RPMI8226 (cell line): ENCODE measurements at regions not wholly inside any gene's neighbourhood (a gene's known extent, or its start where the extent isn't known, plus 50 kb on each side); places are given as distances from the start of the nearest gene placed in this dataset.

Experiments used
- DNase-seq: peaks from one replicate; pipeline ENCODE4 v3.0.0-alpha.2; 2015

DNA sequence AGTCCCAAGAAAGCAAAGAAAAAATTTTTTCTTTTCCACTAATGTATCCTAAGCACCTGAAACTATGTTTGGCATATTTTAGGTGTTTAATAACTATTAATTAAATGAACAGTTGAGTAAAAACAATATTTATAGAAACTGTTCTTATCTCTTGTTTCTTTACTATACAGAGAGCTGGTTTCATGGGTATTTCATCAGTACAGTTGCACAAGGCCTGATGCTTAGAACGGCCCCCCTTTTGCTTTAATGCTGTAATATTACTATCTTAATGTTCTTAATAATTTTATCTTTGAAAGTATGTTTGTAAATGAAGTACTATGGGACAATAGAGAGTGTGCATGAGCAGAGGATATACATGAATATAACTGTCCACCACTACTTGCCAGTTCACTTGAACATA, 479.1 kb upstream of the SLIT2 start:
- no peak for DNase-seq

DNA sequence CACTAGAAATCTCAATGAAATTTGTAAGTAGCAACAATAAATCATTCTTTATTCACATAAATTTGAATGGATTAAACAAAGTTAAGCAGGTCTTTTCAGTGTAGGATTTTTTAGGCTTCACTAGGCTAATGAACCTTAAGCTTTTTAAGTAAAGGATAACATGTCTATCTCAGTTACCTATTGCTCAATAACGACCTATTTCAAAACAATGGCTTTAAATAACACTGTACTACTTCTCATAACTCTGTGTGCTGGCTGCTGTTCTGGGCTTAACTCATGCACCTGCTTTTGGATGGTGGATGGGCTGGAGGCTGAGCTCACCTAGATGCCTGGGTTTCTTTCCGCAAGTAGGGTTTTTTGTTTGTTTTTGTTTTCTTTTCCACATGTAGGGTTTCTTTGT, 495.0 kb upstream of the SLIT2 start:
- no peak for DNase-seq

DNA sequence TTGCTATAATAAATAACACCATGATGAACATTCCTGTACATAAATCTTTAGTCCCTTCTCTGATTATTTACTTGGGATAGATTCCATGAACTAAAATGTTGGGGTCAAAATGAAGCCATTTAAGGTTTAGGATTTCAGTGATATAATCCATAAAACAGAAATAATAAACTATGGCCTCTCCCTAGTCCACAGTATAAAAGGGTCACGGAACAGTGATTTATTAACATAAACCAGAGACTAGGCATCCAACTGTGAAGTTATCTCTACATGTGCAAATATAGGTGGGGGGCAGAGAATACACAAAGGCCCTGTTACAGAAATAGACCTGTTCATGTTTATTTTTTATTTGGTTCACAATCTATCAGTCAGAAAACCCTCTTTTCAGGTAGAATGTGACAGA, 499.1 kb upstream of the SLIT2 start:
- DNase-seq: no peak

DNA sequence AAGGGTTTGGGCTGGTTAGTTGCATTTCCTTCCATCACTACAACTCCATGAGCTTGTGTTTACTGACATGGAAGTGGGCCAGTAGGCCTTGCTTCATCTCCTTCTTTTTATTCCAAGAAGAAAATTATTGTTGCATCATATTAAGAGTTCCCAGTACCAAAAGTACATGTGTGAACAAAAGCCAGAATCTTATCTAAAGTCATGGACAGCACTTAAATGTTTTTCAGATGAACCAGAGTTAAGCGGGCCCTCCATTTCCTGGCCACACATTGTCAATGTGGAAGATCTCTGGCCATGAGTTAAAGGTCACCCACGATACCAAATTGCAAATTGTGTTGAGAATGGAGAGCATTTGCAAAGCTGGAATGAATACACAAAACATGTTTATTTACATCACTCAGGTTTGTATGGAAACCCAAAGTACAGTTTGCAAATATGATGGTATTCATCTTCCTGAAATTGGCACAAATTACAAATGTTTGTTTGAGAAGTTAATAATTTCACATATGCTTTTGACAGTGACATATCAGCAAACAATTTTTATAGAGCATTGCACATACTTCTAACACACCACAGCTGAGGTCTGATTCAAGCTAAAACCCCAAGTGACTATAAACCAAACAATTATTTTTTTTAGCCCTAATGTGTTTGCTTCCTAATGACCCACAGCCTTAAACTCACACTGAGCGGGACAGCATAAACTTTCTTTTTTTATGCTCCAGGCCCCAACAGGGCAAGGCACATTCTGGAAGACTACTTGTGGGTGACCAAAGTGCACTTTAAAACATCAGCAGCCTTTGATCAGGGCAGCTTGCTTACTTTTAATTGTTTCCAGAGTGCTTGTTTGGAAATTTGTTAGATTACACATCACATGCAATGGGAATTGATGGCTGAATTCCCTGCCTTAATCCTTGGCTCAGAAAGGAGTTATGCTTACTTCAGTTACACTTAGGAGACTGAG, 502.9 kb upstream of the SLIT2 start:
- no peak for DNase-seq

DNA sequence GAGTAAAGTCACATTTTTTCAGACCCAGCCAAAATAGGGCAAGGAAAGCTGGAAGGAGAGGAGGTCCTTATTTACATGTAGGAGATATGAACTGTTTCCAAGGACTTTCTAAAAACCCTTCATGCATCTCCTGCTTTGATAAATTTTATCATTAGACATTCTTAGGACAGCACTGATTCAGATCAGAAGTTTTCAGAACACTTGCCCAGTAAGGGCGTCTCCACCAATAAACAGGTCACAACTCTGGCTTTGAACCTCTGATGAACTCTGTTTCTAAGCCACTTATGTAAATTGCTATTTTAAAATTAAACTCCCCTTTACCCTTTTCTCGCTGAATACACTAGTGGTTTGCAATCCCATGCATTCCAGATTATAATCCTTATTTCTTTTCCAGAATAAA, 505.3 kb upstream of the SLIT2 start:
- DNase-seq: no peak

DNA sequence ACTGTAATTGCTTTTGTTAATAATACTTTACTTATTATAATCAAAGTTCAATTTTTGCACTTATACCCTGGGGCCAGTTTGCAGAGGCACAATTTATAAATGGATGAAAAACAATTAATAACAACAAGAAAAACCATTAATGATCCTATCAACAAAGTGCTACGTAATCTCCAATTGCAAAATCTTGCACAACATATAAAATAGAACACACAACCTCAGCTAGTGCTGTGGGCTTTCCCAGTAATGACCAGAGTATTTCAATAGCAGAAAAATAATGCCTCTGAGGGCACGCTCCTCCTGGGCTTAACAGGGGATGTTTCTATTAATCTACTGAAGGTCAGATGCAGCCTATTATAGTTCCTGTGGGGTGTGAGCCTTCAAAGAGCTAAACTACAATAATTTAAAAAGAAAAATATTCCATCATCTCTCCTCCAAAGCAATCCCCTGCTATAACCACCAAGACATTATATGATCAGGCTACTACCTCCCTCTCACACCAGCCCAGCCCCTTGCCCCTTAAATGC, 508.5 kb upstream of the SLIT2 start:
- no peak for DNase-seq

DNA sequence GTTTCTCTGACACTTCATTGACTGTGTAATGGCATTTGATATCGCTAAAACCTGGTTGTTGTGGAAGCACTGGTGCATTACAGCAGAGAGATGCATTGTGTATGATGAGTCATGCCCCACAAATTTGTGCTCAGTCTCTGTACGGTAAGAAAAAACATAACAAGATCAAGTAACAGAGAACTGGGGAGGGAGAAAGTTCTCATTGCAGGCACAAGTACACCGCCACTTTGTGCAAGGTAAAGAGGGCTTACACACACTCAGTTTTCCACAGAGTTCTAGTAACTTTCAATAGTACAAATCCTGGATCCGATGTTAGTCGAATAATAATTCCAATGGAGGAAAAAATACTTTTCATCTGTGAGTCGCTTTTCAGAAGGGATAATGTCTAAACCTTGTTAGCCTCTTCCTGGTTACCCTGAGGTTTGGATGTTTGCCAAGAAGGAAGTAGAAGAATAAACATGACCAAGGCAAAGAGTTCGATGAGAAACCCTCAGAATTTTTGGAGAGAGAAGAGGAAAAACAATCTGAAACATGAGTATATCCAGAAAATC, 512.5 kb upstream of the SLIT2 start:
- peak; percentile 21 for DNase-seq

DNA sequence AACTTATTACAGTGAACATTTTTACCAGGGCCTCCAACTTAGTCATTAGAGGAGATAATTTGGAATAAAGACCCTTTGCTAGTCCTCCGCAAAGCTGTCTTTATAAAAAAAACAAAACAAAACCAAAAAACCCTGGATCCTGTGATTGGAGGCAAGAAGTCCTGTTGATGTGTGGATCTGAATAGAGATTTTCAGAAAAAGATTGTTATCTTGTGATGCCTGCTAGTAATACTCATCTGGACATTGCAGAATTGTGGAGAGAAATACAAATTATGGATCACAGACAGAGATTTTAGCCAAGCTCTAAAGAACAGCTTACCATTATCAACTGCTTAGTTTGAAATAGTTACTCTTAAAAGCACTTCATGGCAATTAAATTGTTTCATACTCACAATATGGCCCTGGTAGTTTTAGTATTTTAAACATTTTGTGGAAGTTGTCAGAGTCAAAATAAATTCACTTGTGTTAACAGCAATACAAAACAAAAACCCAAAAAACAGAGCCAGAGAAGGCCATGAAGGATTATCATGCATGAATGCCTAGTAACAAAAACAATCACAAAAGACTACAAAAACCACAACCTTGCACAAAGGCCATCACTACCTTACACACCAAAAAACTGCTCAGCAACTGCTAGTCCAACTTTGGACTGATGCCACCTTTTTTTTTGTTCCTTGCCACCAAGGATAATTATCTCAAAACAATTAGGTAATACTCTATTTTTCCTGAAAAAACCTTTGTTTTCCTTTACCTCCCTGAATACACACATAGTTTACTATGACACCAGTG, 514.5 kb upstream of the SLIT2 start:
- DNase-seq: no peak

DNA sequence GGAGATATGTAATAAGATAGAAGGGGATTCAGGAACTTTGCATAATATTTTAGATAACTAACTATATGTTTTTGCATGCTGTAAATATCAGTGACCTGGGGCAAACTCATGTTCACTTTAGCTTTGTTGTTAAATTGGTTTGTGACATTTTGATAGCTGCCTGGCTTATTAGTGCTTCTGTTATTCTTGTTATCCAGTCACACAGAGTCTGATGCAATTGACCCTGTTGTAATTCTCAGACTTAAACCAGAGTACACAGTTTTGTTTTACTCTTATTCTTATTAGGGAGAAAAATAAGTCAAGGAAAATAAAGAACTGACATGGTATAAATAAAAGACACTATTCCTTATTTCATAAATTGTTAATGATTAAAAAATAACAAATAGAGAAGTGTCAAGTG, 516.7 kb upstream of the SLIT2 start:
- no peak for DNase-seq

DNA sequence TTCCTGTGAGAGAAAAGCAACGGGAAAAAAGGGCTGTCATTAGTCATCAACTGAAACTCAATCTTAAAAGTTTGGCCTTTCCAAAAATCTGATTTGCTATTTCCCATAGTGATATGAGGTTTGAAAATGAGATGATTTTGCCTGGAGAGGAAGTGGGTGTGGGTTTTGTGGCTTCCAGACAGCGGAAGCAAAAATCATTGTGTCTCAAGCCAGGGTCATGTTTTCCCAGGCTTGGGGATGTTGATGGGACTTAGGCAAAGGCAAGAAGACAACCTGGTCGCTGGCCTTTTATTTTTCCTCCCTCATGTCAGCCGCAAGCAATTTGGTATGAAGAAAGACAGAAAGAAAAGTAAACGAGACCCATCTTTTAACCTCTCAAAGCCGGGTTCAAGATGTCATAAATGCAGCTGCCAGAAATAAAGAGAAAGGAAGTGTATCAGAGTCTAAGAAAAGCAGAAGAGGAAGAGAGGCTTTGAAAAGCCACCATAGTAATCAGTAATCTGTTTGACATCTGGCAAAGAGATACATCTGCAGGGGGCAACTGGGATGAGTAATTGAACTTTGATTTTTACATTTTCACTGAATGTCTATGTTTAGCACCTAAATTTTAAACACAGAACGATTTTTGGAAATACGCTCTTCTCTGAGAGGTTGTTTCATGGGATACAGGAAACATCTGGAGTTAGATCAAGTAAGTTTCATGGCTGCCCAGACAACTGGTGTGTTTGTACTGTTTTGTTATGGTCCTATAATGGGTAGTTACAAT, 521.6 kb upstream of the SLIT2 start:
- peak; percentile 3 for DNase-seq

DNA sequence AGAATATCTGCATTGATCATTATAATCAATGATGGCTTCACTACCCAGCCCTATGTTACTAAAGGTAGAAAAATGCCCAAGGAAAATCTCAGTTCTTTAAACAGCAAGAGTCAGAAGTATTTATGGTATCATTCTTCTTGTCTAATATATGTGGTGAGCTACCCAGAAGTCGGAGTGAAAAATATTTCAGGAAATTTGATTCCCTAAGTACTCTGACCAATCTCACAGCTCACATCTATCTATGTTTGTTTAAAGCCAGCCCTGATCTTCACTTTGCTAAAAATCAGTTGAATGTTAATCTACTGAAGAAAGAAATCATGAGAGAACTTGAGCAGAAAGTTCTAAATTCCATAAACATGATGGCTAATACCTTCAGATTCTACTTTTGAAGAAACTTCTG, 522.9 kb upstream of the SLIT2 start:
- no peak for DNase-seq

DNA sequence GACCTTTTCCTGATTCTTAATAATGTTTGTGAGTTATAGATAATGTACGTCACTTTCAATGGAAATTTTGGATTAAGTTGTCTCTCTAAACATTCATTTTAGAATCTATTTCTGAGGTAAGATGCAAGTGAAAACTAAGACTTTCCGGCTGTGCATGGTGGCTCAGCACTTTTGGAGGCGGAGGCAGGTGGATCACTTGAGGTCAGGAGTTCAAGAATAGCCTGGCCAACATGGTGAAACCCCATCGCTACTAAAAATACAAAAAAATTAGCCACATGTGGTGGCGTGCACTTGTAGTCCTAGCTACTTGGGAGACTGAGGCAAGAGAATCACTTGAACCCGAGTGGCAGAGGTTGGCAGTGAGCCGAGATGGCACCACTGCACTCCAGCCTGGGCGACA, 524.6 kb upstream of the SLIT2 start:
- no peak for DNase-seq

DNA sequence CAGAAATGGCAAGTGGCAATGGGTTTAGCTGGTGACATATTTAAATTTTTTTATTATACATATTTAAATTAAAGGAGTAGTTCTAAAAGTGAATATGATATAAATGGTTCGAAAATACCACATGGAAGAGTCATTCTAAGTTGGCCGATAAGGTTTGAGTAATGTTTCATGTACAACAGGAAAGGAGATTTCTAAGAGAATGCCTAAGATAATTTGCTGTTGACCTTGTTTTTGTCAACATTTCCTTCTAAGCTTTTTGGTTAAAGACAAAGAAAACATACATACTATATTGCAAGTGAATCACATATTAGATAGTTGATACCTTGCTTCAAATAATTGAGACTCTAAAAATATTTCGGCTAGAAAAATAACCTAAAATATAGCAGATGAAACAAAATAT, 526.6 kb upstream of the SLIT2 start:
- DNase-seq: no peak

DNA sequence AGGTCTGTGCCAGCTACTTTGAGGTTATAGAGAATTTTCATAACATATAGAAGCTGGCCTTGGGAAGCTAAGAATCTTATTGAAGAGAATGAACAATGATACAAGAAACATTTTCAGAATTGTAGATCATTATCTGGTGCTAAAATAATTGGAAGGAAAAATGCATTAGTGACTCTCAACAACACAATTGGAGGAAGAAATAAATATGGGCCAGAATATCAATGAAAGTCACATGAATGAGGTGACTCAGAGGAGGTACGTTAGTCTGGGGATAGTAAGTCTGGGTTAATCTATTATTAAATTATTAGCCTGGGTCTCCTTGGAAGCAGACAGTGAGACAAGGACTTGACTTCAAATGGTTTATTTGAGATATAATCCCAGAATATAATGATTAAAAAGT, 529.3 kb upstream of the SLIT2 start:
- DNase-seq: no peak

DNA sequence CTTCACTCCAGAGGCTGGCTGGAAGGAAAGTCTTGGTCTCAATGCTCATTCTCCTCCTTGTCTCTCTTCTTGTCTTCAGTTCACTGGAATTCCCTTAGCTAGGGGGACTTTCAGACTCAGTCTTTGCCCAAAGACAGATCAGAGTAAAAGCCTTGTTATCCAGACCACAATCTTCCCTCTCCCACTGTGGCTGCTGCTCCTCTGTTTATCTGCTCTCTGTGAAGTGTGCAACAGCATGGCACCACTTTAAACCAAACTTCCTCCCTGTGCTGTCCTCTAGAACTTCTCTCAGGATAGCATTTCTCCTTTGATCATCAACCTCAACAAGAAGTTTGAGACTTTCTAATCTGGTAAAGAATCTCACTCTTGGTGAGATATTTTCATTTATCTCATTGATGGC, 530.1 kb upstream of the SLIT2 start:
- DNase-seq: no peak

DNA sequence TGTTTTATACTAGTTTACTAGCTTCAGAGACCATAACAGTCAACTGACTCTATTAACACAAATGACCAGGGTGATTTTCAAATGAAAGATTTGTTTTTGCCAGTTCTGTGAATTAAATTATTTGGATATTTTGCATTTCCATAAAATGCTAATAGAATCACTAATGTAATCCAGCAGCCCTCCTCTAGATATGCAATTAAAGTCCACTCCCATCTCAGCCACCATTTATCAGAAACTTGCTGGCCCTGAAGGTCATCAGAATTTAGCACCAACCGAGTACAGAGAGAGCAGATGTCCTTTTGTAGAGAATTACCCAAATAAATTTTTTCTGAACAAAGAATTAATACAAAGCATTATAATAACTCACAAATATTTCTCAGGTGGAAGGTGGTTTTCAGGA, 531.1 kb upstream of the SLIT2 start:
- DNase-seq: no peak

DNA sequence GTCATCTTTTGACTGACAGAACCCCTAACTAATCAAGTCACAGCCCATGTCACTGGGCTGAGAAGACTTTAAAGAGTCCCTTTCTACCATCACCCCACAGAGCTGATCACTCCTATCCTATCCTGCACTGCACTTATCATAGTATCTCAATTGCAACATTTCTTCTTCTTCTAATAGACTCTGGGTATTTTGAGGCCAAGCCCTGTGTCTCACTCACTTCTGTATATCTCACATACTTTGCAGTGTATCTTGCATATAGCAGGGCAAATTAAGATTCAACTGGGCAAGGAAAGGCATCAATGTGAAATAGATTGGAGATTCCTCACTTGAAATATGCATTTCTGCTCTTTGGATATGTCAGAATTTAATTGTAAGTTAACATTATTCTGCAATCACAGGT, 531.5 kb upstream of the SLIT2 start:
- no peak for DNase-seq

DNA sequence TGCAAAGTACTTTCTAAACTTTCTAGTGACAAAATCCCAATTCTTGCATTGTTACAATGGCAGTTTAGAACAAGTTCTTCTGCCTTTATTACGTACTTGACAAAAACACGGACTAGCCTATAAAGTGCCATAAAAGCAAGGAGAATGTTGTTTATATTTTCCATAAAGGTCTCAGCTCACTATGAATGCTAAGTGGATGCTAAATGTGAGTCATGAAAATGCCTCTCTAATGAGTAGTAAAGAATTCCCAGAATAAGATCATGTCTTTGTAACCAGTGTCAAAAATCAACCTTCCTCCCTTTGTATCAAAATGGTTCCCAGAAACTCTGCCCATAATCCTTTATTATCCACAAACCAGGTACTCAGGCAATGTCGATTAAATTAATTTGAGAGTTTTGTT, 539.8 kb upstream of the SLIT2 start:
- DNase-seq: no peak

DNA sequence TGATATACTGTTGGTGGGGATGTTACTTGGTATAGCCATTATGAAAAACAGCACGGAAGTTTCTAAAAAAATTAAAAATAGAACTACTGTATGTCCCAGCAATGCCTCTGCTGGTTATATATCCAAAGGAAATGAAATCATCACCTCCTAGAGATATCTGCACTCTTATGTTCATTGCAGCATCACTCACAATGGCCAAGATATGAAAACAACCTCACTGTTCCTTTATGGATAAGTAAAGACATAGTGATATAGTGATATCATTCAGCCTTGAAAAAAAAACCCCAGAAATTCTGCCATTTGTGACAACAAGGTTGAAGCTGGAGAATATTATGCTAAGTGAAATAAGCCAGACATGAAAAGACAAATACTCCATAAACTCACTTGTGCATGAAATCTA, 543.8 kb upstream of the SLIT2 start:
- DNase-seq: no peak

DNA sequence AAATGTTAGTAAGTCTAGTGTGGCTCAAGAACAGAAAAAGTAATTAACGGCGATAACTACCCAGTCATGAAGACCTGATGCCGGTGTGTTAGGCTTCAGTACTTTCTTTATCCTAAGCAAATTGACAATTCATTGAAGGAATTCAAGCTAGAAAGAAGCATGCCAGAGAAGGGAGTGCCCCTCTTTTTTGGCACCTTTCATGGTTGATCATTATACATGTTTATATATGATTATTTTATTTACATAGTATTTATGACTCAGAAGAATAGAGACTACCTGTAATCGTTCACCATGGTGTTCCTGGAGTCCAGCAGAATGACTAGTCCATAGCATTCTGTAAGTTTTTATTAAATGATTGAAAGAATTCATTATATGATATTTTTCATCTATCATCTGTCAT, 548.3 kb upstream of the SLIT2 start:
- no peak for DNase-seq

DNA sequence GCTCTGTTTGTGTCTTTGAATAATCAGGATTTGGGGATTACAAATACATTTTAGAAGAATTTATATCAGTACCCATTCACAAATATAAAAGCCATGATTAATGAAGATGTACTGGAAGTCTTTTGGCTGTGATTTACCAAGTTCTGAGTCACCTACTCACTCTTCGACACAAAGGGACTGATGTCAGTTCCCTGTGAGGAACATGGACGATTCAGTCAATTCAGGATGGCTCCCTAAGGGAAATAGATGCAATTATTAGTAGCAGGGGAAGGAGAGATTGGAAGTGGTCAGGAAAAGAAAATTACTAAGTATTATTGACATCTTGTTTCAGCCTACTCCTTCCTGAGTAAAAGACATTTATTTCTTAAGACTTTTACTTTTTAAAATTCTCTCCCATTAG, 550.7 kb upstream of the SLIT2 start:
- DNase-seq: no peak

DNA sequence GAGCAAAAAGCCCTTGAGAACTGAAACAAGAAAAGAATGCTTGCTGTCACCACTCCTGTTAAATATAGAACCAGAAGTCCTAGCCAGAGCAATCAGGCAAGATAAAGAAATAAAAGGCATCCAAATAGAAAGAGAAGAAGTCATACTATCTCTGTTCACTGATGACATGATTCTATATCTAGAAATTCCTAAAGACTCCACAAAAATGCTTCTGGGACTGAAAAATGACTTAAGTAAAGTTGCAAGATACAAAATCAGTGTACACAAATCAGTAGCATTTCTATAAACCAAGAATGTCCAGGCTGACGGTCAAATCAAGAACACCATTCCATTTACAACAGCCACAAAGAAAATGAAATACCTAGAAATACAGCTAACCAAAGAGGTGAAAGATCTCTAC, 552.7 kb upstream of the SLIT2 start:
- no peak for DNase-seq

DNA sequence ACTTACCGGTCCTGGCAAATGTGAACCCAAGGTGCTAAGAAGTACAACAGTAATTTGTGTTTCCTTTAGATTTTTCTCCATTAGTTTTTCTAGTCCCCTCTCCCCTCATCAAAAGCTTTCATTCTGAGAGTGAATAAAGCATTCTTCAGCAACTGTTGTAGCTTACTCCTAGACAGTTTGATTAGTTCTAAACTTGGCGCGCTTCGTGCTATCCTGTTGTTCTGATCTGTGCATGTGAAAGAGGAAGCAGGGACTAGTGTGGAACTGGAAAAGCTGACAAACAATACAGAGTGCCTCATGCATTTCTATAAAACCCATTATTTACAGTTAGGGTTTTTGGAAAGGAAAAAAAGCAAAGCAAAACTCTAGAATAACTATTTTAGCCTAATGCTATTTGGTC, 556.9 kb upstream of the SLIT2 start:
- peak; percentile 26 for DNase-seq
